ENCODE measurements at regions not wholly inside any gene's neighbourhood (a gene's known extent, or its start where the extent isn't known, plus 50 kb on each side); places are given as distances from the start of the nearest gene placed in this dataset.
"Not testable (repeated sequence)": the region's sequence is repeated elsewhere in the genome, so short reads cannot be mapped to it uniquely, and the experiment has no call there.

DNA sequence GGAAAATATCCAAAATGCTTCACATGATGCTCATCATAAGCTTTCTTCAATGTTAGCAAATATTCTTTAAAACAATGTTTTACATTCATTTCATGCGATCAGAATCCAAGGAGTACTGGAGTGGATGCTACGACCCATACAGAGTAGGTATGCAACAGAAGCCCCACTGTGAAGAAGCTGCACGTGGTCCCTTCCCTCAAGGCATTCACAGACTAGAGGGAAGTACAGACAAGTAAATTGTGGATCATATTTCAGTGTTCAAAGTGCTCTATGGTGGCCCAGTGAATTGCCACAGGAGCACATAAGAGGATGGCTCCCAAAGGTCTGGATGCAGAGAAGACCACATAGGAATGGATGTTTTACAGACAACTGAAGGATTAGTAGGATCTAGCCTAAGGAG, 789.9 kb downstream of the IGSF11 start:
- Histone ChIP-seq H3K79me2 (ENCODE audit: insufficient read depth) (no peaks in the 10 kb centered on the region), H3K4me1 (ENCODE audit: insufficient read depth) (no peaks in the 10 kb centered on the region), H4K20me1 (ENCODE audit: insufficient read depth) (no peaks in the 10 kb centered on the region), H3K4me3 (no peak overlapping the region), H3K36me3 (ENCODE audit: low read depth) (no peaks in the 10 kb centered on the region), H3K9me3 (ENCODE audit: low read depth) (peaks cover 5% of the 10 kb centered on the region), H3K9me2 (ENCODE audit: insufficient read depth) (no peaks in the 10 kb centered on the region), H3K27ac (no peak overlapping the region), H2AFZ (no peak overlapping the region), H3K9ac (no peak overlapping the region), H3K4me2 (ENCODE audit: unreplicated experiment) (no peak overlapping the region), H3F3A (ENCODE audit: insufficient read depth) (no peaks in the 10 kb centered on the region), H3K27me3 (replicated peaks; ENCODE audit: insufficient read depth) (no peaks in the 10 kb centered on the region)
- TF ChIP-seq EZH2 (IDR thresholded peaks at IDR 0.05; ENCODE audit: insufficient read depth, poor library complexity, severe bottlenecking) (no peak), EZH2phosphoT487 (IDR thresholded peaks at IDR 0.05; ENCODE audit: insufficient read depth, low read depth) (no peak)
- no peak for DNase-seq
- in situ Hi-C loops (cut with MboI) = no loop called here
- WGBS, 2 experiments (ENCODE audit: low coverage in 1 of 2, low lambda C conversion rate in 2 of 2, missing lambda C conversion rate in 2 of 2) = 29 to 32% methylated on average over 3 of the region's 3 CpGs

DNA sequence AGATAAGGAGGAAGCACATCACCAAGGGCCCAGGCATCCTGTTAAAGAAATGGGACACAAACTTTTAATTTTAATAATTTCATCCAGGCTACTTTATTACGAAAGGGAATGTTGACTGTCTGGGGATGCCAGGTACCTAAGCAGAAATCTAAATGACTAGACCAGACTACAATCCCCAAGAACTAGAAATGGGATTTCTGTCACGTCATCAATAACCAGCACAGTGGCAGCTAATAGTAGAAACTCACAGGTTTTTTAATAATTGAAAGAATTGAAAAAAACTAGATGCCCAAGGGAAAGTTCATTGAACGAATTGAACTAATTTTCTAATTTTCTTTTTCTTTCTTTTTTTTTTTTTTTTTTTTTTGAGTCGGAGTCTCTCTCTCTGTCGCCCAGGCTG, 789.3 kb downstream of the IGSF11 start:
- WGBS, 2 experiments (ENCODE audit: low coverage in 1 of 2, low lambda C conversion rate in 2 of 2, missing lambda C conversion rate in 2 of 2) = 18 to 32% methylated on average over 5 of the region's 5 CpGs
- H3F3A ChIP-seq (ENCODE audit: insufficient read depth) = no peaks in the 10 kb centered on the region

DNA sequence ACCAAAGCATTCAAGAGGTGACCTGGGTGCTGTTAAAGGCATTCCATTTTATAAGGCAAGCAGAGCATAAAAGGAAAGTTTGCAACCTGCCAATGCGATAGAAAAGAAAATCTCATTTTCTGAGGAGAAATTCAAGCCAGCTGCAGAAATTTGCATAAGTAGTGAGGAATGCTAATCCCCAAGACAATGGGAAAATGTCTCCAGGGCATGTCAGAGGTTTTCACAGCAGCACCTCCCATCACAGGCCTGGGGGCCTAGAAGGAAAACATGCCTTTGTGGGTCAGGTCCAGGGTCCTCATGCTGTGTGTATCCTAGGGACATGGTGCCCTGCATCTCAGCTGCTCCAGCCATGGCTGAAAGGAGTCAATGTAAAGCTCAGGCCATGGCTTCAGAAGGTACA, 775.8 kb downstream of the IGSF11 start:
- H3K36me3 ChIP-seq (ENCODE audit: low read depth); H3K4me1 ChIP-seq (ENCODE audit: insufficient read depth); in situ Hi-C loops (cut with MboI); H3F3A ChIP-seq (ENCODE audit: insufficient read depth); H3K27ac ChIP-seq; H3K9me2 ChIP-seq (ENCODE audit: insufficient read depth); H3K4me2 ChIP-seq (ENCODE audit: unreplicated experiment); H3K9me3 ChIP-seq (ENCODE audit: low read depth); H3K79me2 ChIP-seq (ENCODE audit: insufficient read depth); H4K20me1 ChIP-seq (ENCODE audit: insufficient read depth); H3K27me3 ChIP-seq (replicated peaks; ENCODE audit: insufficient read depth); H3K4me3 ChIP-seq; H2AFZ ChIP-seq; H3K9ac ChIP-seq; DNase-seq: not testable (repeated sequence)
- 32 to 40% methylated on average over 1 of the region's 1 CpG for WGBS, 2 experiments (ENCODE audit: low coverage in 1 of 2, low lambda C conversion rate in 2 of 2, missing lambda C conversion rate in 2 of 2)

More for the DNA sequence above, 789.3 kb downstream of the IGSF11 start:
- H3K4me3 ChIP-seq = no peak overlapping the region
- H3K36me3 ChIP-seq (ENCODE audit: low read depth) = no peaks in the 10 kb centered on the region
- in situ Hi-C loops (cut with MboI) = no loop called here
- peaks cover 5% of the 10 kb centered on the region for H3K9me3 ChIP-seq (ENCODE audit: low read depth)
- H4K20me1 ChIP-seq (ENCODE audit: insufficient read depth) = no peaks in the 10 kb centered on the region
- DNase-seq = no peak
- H3K27me3 ChIP-seq (replicated peaks; ENCODE audit: insufficient read depth) = no peaks in the 10 kb centered on the region
- TF ChIP-seq EZH2 (IDR thresholded peaks at IDR 0.05; ENCODE audit: insufficient read depth, poor library complexity, severe bottlenecking) = no peak
- TF ChIP-seq EZH2phosphoT487 (IDR thresholded peaks at IDR 0.05; ENCODE audit: insufficient read depth, low read depth) = no peak
- H2AFZ ChIP-seq = no peak overlapping the region
- no peak overlapping the region for H3K4me2 ChIP-seq (ENCODE audit: unreplicated experiment)
- no peak overlapping the region for H3K27ac ChIP-seq
- no peaks in the 10 kb centered on the region for H3K9me2 ChIP-seq (ENCODE audit: insufficient read depth)
- H3K4me1 ChIP-seq (ENCODE audit: insufficient read depth) = no peaks in the 10 kb centered on the region
- no peaks in the 10 kb centered on the region for H3K79me2 ChIP-seq (ENCODE audit: insufficient read depth)
- H3K9ac ChIP-seq = no peak overlapping the region

DNA sequence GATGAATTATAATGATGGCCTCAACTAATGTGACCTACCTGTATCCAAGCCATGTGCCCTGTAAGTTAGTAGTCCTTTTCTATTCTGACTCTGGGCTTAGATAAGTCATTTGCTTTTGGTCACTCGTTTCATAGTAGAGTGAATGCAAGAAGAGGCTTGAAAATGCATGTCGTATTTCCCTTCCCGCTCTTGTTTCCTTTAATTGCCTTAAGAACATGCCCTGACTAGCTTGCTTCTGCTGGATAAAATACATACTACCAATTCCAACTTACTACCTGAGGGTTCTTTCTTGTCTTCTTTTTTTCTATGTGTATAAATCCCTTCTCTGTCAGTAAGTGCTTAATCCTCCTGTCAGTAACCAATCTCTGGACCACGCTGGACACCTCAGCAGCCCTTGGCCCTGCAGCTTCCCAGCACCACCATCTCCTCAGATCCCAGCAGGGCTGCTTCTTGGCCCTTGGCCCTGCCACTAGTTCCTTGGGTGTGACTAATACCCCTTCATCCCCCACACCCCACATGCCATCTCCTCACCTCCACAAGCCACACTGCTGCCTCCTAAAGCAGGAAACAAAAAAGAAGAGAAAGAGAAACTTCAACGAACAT, 771.7 kb downstream of the IGSF11 start:
- H3F3A ChIP-seq (ENCODE audit: insufficient read depth) = no peaks in the 10 kb centered on the region
- H3K9ac ChIP-seq = no peak overlapping the region
- H3K4me2 ChIP-seq (ENCODE audit: unreplicated experiment) = no peak overlapping the region
- H3K4me1 ChIP-seq (ENCODE audit: insufficient read depth) = no peaks in the 10 kb centered on the region
- no peaks in the 10 kb centered on the region for H3K9me2 ChIP-seq (ENCODE audit: insufficient read depth)
- H3K36me3 ChIP-seq (ENCODE audit: low read depth) = no peaks in the 10 kb centered on the region
- 12 to 14% methylated on average over 5 of the region's 5 CpGs for WGBS, 2 experiments (ENCODE audit: low coverage in 1 of 2, low lambda C conversion rate in 2 of 2, missing lambda C conversion rate in 2 of 2)
- no peak overlapping the region for H3K4me3 ChIP-seq
- H3K27me3 ChIP-seq (replicated peaks; ENCODE audit: insufficient read depth) = no peaks in the 10 kb centered on the region
- no peaks in the 10 kb centered on the region for H4K20me1 ChIP-seq (ENCODE audit: insufficient read depth)
- no peak overlapping the region for H3K27ac ChIP-seq
- no peaks in the 10 kb centered on the region for H3K79me2 ChIP-seq (ENCODE audit: insufficient read depth)
- H3K9me3 ChIP-seq (ENCODE audit: low read depth) = no peaks in the 10 kb centered on the region
- TF ChIP-seq EZH2phosphoT487 (IDR thresholded peaks at IDR 0.05; ENCODE audit: insufficient read depth, low read depth) (no peak), EZH2 (IDR thresholded peaks at IDR 0.05; ENCODE audit: insufficient read depth, poor library complexity, severe bottlenecking) (no peak)
- no peak overlapping the region for H2AFZ ChIP-seq
- no peak for DNase-seq
- in situ Hi-C loops (cut with MboI) = no loop called here

DNA sequence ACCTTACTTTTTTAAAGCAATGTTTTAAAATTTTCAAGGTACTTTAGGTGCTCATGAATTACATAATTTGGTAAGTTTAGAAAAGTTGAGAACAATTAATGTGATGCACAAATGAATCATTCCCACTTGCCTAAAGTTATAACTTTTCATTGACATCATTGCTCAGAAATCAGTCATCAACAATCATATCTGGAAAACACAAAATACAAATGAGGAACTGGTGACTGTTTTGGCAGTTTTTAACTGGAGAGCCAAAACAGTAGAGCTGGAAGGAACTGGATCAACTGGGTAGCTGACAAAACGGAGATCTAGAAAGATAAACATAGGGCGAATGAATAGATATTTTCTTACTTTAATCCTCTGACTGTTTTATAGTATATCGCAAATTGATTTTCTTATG, 767.1 kb downstream of the IGSF11 start:
- Histone ChIP-seq H3K27me3 (replicated peaks; ENCODE audit: insufficient read depth) (no peaks in the 10 kb centered on the region), H3K79me2 (ENCODE audit: insufficient read depth) (no peaks in the 10 kb centered on the region), H4K20me1 (ENCODE audit: insufficient read depth) (no peaks in the 10 kb centered on the region), H3K9me3 (ENCODE audit: low read depth) (no peaks in the 10 kb centered on the region), H3K9me2 (ENCODE audit: insufficient read depth) (no peaks in the 10 kb centered on the region), H3K9ac (no peak overlapping the region), H3K4me2 (ENCODE audit: unreplicated experiment) (no peak overlapping the region), H3K27ac (no peak overlapping the region), H3K4me3 (no peak overlapping the region), H3K36me3 (ENCODE audit: low read depth) (no peaks in the 10 kb centered on the region), H2AFZ (no peak overlapping the region), H3K4me1 (ENCODE audit: insufficient read depth) (no peaks in the 10 kb centered on the region), H3F3A (ENCODE audit: insufficient read depth) (no peaks in the 10 kb centered on the region)
- no peak for DNase-seq
- no peak for TF ChIP-seq EZH2phosphoT487 (IDR thresholded peaks at IDR 0.05; ENCODE audit: insufficient read depth, low read depth)
- no peak for TF ChIP-seq EZH2 (IDR thresholded peaks at IDR 0.05; ENCODE audit: insufficient read depth, poor library complexity, severe bottlenecking)
- 25 to 33% methylated on average over 3 of the region's 3 CpGs for WGBS, 2 experiments (ENCODE audit: low coverage in 1 of 2, low lambda C conversion rate in 2 of 2, missing lambda C conversion rate in 2 of 2)
- in situ Hi-C loops (cut with MboI) = no loop called here

Measured in GM23248 (cell line).